ENCODE measurements at regions not wholly inside any gene's neighbourhood (a gene's known extent, or its start where the extent isn't known, plus 50 kb on each side); places are given as distances from the start of the nearest gene placed in this dataset.

DNA sequence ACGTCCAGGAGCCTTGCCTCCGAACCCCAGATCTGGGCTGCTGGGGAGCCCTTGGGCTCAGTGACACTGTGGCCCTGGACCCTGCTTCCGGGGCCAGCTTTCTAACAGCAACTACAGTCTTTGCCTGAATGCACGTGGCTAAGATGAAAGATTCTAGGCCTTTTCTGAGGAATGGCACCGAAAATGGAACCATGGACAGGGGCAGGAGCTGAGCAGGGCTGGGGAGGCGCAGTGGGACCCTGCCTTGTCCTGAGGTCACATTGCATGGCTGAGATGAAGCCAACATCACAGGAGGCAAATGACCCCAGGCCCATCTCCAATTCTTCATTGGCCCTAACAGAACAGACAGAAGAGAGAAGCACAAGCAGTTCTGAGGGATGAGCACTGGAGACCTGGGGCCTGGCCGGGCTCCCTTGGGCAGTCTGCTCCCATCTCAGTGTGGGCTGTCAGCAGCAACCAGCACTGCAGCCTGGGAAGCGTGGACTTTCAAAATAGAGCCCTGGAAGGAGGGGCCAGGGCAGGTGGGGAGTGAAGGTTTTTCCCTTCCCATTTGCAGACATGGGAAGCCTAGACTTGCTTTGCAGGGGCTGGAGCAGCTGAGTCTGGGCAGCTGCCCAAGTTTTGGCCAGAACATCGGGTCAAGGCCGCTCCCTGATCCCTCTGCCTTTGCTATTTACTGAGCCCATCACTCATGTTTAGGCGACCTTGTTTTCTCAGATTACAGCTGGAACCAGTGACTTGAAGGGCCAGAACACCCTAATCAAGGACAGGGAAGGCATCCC is 114.4 kb upstream of the TCERG1L start:
- no peak for DNase-seq

DNA sequence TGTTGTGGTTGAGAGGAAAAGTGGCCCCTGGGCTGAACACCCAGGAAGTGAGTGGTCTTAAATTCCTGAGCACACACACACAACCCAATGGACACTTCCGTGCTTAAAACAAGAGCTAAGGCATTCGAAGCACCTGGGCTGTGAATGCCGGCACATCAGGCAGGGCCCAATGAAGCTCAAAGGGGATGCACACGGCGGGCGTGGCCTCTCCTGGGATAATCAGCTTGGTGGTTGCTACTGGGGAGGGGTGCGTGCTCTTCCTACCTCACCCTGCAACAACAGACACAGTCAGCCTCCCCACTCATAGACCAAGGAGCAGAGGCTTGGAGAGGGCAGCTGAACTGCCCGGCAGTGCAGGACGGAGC is 115.0 kb upstream of the TCERG1L start:
- DNase-seq, result no peak

DNA sequence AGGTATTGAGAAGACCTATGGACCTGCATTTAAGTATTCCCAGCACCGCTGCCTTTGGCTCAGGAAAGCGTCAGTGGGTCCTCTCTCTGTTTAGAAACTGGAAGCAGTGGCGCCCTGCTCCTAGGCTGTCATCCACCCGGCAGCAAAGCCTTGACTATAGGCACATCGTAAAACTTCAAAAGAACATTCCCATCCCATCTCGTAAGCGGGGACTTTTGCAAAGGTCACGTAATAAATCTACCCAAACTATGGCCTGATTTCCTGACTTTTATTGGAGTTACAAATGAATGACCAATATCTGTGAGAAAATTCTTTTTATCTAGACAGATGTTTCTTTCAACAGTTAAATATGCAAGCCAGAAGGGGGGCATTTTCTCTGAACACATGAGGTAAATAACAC is 115.8 kb upstream of the TCERG1L start:
- DNase-seq, result no peak

DNA sequence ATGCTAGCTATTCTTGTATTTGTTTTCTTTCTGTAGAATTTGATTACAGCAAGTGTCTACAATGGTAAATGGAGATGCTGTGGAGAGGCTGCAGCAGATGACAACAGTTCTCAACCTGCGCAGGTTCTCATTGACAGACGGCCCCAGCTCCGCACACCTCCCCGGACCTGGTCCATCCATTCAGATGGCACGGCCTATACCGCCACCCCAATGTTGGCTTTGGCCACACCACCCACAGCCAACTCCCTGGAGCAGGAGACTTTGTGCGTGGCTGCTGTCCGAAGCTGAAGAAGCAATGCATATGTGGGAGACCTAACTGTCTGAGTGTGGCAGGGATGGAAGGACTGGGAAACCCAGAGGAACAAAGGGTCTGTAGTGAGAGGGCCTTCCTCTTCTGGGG is 116.4 kb upstream of the TCERG1L start:
- DNase-seq, result no peak

DNA sequence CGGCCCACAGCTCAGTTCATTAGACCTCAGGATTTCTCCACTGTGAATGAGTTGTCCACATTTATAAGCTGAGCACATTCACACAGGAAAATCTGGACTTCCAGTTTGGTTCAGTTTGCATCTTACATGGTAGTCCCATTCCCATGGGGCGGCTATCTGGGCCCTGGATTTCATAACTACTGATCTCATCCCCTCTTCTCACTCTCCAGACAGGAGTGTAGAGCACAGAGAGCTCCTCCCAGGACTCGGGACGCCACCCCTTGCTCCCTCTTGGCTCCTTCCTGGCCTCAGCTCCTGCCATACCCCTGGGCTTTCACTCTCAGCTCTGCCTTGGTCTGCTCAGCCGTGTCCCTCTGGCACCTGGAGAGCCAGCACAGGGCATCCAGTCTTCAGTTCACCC is 117.6 kb upstream of the TCERG1L start:
- no peak for DNase-seq

DNA sequence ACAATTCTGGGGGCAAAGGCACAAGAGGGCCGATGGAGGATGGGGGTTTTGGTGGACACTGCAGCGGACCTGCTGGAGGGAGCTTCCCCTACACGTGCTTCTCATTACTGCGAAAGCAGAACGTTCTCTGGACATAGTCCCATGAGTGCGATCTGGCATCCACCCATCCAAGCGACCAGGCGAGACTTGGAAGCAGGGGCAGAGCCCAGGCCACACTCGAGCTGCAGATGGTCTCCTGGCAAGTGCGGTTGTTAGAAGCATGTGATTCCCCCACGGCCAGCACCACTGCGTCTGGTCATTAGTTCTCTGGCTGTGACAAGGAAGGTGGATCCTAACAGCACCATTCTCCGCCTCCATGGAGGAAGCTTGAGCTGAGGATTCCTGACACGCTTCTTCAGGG is 118.4 kb upstream of the TCERG1L start:
- DNase-seq, result no peak

DNA sequence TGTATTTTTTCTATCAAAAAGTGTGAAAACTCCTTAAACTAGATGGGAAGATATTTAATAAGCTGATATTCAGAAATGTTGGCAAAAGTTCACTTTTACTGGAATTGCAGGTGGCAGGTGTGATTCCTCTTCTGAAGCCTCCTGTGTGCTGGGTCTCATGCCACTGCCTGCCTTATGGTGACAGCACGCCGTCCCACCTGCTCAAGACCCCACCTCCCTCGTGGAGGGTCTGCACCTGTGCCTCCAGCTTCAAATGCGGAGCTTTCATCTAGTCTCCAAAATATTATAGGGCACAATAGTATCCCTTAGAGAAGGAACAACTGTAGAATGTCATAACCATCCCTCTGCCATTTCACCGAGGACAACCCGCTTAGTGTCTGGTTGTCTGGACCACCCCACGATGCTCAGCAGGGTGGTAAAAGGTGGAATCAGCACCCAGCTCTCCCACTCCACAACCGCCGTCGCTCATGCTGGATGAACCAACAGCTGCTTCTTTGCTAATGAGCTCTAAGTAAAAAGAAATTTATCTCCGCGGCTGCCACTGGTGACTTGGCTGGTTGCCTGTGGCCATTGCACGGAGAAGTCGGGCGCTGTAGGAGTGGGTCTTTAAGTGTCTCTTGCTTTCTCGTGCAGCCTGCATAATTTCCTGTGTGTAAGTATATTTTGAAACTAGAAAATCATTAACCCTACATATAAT is 119.3 kb upstream of the TCERG1L start:
- DNase-seq, result no peak

DNA sequence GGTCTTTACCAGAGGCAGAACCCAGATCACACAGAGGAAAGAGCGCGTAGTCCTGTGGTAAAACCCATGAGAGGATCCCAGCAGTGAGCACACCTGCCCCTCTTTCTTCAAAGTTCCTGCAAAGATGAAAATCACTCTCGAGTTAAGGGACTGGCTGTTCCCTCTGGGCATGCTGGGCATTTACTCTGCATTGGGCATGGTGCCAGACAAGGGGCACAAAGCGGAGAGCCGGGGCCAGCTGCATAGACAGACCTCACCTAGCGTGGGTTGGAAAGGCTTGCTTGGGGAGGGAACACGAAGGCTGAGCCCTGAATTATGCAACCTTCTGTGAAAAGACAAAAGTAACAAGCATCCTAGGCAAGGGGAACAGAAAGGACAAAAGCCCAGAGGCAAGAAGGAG is 120.0 kb upstream of the TCERG1L start:
- no peak for DNase-seq

DNA sequence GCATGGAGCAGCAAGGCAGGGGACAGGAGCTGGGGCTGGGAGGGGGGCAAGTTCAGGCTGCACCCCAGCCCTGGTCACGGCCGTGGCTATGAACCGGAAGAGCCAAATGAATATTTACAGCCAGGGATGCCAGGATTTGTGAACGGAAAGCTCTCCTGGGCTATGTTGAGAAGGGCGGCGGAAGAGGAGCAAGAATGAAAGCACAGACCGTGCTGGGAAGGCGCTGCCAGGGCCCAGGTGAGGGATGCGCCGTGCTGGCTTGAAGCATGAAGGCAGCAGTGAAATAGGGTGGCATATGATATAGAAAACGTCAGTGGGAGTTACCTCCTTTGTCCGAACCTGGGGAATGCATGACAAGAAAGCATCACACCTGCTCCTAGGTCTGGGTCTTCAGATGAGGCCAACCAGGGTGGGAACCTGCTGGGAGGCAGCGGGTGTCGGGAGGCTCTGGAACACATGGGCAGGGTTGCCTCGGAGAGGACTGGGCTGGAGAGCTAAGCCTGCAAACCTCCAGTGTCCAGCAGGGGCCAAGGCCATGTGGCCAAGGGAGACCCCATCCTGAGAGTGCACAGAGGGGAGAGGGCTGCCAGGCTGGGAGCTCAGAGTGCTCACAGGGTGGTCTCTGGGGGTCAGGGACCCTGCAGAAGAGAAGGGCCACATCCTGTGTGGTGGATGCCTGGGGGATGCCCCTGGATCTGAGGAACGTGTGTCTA is 120.6 kb upstream of the TCERG1L start:
- no peak for DNase-seq

DNA sequence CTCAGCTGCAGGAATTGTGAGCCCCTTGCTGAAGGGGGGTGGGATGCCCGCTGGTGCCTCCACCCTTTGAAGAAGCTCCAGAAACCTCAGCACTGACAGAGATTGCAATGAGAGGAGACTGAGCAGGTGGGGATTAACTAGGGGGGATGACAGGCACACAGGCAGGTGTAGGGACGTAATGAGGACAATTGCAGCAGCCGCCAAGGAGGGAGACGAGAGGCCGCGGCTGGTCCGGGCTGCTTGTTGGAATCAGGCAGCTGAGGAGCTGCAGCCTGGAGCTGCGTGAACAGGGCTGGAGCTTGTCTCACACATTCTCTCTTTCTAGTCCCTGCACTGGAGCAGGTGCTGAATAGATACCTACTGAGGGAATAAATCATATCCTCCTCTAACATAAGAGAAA is 122.0 kb upstream of the TCERG1L start:
- no peak for DNase-seq

DNA sequence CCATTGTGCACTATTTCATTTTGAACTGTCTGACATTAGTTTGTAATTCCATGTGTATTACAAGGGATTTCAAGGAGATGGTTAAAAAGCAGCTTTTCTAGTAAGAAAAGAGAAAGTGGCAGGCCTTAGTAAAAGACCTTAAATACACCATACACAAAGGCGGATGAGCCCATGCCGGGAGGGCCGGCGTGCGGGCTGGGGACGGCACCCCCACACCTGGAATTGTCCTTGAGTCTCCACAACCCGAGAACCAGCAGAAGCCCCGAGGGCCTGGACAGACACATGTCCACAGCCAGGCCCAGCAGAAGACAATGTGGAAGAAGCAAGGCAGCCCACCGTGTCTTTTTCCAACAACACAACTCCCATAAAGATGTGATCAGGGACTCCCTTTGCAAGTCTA is 123.7 kb upstream of the TCERG1L start:
- no peak for DNase-seq

DNA sequence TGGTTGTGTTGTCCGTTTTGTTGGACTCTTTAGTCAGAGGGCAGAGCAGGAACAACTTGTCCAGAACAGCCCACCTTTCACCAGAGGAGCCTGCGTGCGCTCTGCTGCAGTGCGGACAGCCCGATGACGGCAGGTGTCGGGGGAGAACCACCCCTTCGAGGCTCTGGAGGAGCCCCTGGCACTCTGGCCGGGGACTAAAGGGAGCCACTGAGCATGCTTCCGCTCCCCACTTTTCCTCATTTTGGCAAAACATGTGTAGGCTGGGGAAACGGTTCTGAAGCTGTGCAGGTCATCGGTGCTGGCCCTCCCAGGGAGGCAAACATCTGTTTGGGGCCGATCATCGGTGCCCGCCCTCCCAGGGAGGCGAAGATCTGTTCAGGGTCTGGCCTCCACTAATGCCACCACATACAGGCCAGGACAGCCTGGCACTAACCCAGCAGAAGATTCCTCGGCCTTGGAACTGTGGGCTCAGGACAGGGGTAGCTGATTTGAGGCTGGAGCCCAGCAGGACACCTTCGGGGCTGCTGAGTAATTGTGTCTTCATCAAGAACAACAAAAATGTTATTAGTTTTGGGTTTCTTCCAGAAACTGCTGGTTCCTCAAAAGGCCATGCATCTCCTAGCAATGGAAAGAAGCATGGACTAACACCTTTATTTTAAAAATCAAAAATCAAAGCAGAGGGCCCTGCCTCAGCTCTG is 124.4 kb upstream of the TCERG1L start:
- DNase-seq, result no peak

DNA sequence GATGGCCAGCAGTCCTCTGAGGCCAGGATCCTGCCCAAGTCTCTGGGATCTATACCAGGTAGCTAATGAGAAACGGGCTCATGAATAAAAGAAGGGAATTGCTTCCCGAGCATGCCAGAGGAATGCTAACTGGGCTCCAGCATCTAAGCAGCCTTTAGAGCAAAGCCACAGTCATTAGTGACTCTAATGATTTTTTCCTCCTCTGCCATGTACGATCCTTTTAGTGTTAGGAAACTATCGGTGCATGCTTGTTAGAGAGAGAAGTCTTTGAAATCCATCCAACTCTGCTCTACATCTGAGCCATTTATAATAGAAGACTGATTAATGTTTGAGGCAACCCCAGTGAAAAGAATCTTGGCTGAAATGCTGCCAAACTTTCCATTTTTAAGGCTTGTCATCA is 124.9 kb upstream of the TCERG1L start:
- no peak for DNase-seq

DNA sequence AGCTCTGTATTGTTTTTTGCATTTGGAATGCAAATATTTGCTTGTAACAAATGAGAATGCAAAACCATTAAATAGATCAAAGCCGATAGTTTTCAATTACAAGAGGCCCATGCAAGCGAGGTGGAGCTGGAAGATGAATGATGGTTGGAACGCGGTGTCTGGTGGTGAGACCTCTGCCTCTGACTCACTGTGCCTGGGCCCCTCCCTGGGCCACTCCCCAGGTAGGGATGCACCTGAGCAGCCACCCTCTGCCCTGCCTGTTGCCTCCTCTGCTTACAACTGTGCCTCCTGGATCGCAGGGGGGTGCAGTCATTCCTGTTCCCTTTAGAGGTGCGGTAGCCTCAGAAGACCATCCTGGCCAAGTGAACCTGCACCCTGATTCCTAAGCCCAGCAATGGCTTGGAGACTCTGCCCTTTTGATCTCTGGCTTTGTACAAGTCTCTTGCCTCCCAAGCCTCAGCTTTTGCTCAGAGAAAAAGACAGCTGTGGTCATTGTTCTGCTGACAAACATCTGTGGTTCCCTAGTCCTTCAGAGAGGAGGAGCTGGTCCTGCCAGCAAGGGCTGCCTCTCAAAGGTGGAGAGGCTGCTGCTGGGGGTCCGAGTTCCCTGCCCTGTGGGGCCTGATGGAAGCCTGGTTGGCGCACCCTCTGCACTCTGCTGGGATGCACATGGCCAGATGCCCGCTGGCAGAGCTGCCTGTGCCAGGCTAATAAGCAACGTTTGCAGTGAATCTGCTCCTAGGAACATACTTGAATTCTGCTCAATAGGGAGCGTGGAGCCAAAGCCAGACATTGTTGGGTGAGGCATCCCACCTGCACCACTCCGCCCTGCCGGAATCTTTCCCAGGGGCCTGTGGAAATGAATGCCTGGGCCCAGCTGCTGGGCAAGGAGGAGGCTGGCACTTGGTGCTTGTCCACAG is 126.3 kb upstream of the TCERG1L start:
- DNase-seq, result no peak

DNA sequence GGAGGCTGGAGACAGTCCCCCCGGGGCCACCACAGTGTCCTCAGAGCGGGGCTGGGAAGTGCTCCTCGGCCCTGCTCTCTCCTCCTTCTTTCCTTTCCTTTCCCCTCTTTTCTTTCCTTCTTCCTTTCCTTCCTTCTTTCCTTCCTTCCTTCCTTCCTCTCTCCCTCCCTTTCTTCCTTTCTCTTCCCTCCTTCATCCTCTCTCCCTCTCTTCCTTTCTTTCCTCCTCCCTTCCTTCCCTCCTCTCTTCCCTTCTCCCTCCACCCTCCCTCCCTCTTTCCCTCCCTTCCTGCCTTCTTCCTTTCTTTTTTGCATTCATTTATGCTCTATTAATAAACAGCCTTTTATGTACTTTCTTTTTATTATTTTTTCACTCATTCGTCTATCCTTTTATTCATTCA is 127.1 kb upstream of the TCERG1L start:
- DNase-seq, result no peak

DNA sequence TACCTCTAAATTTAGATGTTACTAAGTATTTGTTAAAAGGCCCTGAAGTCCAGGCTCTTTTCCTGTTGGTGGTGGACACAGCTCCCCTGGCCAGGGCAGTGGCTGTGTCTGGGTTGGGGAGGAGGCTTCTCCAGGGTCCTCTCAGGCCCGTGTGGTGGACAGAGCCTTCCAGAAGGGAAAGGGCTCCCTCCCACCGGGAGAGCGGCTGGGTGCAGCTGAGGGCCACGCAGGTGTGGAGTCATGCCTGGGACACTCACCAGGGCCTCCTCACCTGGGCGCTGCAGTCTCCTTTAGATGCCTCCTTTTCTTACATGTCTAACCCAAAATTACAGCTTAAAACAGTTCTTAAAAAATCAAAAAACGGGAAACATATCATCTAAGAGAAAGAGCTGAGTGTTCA is 128.2 kb upstream of the TCERG1L start:
- no peak for DNase-seq

DNA sequence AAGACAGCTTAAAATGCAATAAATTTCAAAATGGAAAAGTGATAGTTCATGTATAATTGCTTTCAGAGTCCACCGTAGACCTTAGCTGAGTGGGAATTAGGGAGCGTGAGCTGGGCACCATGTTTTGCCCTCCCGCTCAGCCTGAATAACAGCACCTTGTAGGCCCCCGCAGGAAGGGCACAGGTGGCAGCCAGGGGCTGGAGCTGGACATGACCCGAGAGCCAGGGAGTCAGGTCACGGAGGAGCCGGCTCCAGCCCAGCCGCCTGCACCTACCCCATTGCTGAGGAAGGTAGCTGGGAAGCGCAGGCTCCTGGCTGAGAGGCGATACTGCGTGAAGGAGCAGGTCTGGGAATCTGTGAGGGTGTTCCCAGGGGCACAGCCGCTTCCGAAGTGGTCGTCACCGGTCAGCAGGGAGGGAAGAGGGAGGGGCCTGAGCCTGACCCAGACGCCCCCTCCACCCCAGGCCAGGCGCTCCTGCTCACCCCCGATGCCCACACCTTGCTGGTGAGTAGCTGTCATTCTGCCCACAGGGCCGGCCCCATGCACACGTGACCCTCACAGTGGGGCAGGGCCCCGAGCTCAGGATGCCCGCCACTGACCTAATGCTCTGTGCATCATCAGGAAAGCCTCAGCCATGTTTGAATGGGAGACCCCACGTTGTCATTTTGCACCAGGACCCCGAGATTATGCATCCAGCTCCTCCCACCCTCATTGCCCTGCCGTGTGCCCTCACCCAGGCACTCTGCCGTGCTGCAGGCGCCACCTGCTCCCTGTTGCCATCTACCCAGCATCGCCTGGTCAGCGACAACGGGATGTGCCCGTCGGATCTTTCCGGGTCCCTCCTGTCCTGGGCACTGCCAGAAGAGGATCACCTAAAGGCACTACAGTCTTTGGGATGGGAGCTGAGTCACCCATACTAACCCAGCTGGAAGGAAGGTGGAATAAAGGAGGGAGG is 129.2 kb upstream of the TCERG1L start:
- DNase-seq, result no peak

DNA sequence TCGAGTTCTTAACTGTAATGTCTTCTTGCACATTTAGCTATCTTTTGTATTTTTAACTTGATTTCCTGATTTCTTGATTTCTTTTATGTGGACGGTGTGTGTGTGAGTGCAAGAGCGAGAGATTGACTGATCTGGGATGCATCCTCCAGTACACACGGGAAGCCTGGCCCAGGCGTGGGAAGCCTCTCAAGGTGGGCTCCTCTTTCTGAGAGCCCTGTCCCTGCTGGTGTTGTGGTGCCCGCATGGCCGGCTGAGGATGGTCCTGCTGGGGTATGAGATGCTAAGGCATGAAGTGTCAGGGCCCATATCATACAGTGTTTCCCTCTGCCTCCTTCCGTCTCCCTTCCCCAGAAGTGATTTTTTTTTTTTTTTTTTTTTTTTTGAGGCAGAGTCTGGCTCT is 130.8 kb upstream of the TCERG1L start:
- no peak for DNase-seq

DNA sequence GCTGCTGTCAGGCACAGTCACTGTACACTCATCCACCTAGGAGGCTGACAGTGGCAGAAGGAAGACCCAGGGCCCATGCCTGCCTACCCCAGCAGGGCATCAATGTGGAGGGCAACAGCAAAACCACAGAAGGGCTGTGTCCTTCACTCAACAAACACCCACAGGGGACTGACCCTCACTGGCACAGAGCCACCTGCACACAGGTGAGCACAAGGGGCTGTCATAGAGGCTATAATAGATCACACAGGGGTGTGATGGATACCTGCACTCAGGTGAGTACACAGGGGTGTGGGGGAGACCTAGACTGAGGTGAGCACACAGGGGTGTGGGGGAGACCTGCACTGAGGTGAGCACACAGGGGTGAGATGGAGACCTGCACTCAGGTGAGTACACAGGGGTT is 132.8 kb upstream of the TCERG1L start:
- DNase-seq, result no peak

DNA sequence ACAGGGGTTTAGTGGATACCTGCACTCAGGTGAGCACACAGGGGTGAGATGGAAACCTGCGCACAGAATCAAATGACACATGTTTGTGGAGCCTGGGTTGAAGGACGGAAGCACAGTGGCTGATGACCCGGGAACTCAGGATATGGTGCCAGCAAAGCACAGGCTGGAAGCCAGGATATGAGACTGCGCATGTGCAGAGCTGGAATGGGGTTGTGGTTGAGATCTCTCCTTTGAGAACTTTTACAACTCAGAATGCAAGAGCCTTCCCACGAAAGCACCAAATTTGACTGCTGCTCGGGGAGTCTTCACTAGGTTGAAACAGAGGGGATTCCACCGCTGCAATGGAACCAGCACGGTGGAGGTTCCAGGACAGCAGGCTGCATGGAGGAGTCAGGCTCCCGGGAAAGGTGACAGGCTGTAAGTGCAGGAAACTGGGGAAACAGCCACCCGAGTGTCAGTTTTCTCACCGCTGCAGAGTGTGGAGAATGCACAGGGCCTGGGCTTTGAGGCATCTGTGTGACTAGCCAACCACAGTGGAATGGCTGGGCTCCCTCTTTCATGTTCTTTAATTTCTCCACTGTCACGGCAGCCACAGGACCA is 133.4 kb upstream of the TCERG1L start:
- DNase-seq, result no peak

DNA sequence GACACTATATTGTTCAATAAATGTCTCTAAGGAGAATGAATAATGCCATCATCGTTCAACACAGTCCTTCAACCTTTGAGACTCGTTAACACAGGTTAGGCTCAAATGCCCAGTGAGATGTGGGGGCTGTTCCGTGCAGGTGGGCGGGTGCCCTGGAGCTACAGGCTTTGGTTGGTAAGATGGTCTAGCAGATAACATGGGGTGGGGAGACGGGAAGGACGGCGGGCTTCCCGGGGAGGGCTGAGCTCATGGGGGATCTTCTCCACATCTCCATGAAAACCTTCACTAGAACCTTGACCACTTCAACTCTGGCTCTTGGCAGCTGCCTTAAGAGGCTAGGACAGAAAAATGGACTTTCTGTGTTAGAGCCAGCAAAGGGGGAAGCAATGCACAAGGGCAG is 134.1 kb upstream of the TCERG1L start:
- no peak for DNase-seq

Data from EL (cell line).